Stimulated activated memory B cell treated with anti-CD40 and anti-IgM and Interleukin-4, amounts not matched to agents 10 μg/mL and 1 μg/mL and 100 μg/mL, for 72 hours (primary cell): ENCODE measurements at regions not wholly inside any gene's neighbourhood (a gene's known extent, or its start where the extent isn't known, plus 50 kb on each side); places are given as distances from the start of the nearest gene placed in this dataset.
"Not testable (repeated sequence)": the region's sequence is repeated elsewhere in the genome, so short reads cannot be mapped to it uniquely, and the experiment has no call there.

Experiments used
- ATAC-seq: fragments of 150-1000 bp; cut with Tn5 transposase; 2 replicates; pipeline ENCODE4 v1.10.0; 2021
- H3K27ac Mint-ChIP-seq: one replicate; pipeline ENCODE4 v1.8.0; 2022; ENCODE audit warnings: mild to moderate bottlenecking, mixed read lengths
- H3K27me3 Mint-ChIP-seq: one replicate; pipeline ENCODE4 v1.8.0; 2022; ENCODE audit warnings: mixed read lengths
- H3K36me3 Mint-ChIP-seq: one replicate; pipeline ENCODE4 v1.8.0; 2022; ENCODE audit warnings: mixed read lengths
- H3K4me1 Mint-ChIP-seq: one replicate; pipeline ENCODE4 v1.8.0; 2022; ENCODE audit warnings: mixed read lengths
- H3K4me3 Mint-ChIP-seq: one replicate; pipeline ENCODE4 v1.8.0; 2022; ENCODE audit warnings: mild to moderate bottlenecking, moderate library complexity, mixed read lengths
- H3K9me3 Mint-ChIP-seq: one replicate; pipeline ENCODE4 v1.8.0; 2022; ENCODE audit warnings: mixed read lengths

DNA sequence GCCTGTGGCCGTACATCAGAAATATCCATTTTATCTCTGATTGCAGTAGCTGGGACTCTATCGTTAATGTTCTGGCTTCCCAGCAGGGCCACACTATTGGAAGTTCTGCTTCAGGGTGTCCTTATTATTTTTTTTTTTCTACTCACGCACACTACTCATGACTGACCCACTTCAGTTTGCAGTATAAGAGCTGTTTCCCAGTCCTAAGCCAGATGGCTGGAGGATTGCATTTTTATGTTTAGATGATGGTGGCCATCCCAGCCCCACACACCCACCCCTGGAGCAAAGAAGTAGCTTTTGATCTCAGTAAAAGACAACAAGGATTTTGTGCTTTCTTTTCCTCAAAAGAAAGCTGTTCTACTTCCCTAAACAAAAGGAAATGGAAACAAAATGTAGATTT is 557.0 kb upstream of the GALNTL6 start:
- no peaks in the 10 kb centered on the region for H3K4me1 Mint-ChIP-seq

DNA sequence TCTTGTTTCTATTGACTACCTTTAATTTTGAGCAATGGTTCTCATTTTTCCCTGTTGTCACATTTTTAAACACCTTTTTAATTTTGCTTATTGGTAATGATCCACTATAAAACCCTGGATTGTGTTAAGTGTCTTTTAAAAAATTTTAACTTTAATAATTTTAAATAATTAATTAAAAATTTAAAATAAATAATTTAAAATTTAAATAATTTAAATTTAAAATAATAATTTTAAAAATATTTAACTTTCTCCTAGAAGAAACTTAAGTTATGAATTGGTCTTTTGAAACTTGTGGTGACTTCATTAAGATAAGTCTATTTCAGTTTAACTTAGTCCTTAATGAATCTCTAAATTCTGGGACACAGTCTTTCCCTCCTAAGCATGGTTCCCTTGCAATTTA is 566.3 kb upstream of the GALNTL6 start:
- Mint-ChIP-seq H3K27me3 (no peaks in the 10 kb centered on the region), H3K36me3 (no peaks in the 10 kb centered on the region), H3K9me3 (no peaks in the 10 kb centered on the region), H3K4me3 (no peak overlapping the region), H3K4me1 (no peaks in the 10 kb centered on the region), H3K27ac (no peak overlapping the region)
- ATAC-seq, result no peak

More for the DNA sequence above, 557.0 kb upstream of the GALNTL6 start:
- Mint-ChIP-seq H3K27ac (no peak overlapping the region), H3K4me3 (no peak overlapping the region), H3K27me3 (no peaks in the 10 kb centered on the region), H3K9me3 (peaks cover 6% of the 10 kb centered on the region), H3K36me3 (no peaks in the 10 kb centered on the region)
- no peak for ATAC-seq

DNA sequence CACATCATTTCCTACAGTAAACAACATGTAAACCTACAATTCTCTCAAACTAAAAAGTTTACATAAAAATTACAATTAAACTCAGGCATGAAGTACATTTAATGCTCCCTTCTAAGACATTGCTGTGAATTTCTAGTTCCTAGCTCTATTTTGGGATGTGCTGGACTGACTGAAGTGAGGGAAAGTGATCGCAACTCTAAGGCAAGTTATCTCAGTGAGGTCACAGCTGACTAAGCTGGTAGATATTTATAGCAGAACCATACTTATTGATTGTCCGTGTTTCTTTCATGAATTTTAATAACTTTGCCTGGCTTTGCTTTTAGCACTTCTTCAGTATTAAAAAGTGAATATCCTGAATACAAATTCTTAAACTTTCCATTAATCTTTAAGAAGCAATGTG is 570.4 kb upstream of the GALNTL6 start:
- H3K36me3 Mint-ChIP-seq, result no peaks in the 10 kb centered on the region
- H3K9me3 Mint-ChIP-seq, result no peaks in the 10 kb centered on the region
- no peak for ATAC-seq
- no peak overlapping the region for H3K4me3 Mint-ChIP-seq
- no peak overlapping the region for H3K27ac Mint-ChIP-seq
- no peaks in the 10 kb centered on the region for H3K27me3 Mint-ChIP-seq
- no peaks in the 10 kb centered on the region for H3K4me1 Mint-ChIP-seq

DNA sequence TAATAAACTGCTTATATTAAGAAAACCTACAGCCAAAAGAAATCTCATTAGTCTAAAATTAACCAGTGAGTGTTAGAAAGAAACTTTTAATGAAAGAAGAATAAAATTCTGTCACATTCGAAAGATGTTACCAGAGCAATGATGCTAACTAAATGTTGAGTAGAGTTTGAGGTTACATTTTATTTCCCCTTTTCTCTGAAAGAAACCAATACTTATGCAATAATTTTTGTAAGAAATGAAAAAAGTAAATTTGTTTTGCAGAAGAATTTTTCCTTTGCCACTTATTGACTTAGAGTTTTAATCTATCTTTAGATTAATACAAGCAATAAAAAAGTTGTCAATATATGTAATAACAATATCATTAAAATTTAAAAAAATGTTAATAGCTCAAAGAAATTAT is 574.0 kb upstream of the GALNTL6 start:
- no peaks in the 10 kb centered on the region for H3K4me1 Mint-ChIP-seq
- H3K27ac Mint-ChIP-seq, result no peak overlapping the region
- ATAC-seq, result no peak
- H3K27me3 Mint-ChIP-seq, result no peaks in the 10 kb centered on the region
- H3K9me3 Mint-ChIP-seq, result no peaks in the 10 kb centered on the region
- no peak overlapping the region for H3K4me3 Mint-ChIP-seq
- no peaks in the 10 kb centered on the region for H3K36me3 Mint-ChIP-seq

DNA sequence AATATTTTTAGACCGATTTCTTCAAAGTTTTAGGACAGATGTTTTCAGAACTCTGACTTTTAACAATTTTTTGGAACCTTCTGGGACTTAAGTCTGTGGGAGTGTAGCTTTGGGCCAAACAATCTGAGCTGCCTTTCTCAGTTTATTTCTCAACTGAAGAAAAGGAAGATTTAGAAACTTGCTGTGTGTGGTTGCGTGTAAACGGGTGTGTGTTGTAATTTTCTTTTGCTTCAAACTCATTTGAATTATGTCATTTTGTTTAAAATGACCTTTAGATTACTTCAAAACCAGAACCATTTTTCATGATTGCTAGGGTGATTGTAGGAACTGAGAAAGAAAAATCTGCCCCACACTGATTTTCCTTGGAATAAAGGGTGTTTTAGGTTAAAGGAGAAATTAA is 577.7 kb upstream of the GALNTL6 start:
- no peak for ATAC-seq
- Mint-ChIP-seq H3K4me3 (no peak overlapping the region), H3K4me1 (no peaks in the 10 kb centered on the region), H3K36me3 (no peaks in the 10 kb centered on the region), H3K27ac (no peak overlapping the region), H3K9me3 (no peaks in the 10 kb centered on the region), H3K27me3 (no peaks in the 10 kb centered on the region)

DNA sequence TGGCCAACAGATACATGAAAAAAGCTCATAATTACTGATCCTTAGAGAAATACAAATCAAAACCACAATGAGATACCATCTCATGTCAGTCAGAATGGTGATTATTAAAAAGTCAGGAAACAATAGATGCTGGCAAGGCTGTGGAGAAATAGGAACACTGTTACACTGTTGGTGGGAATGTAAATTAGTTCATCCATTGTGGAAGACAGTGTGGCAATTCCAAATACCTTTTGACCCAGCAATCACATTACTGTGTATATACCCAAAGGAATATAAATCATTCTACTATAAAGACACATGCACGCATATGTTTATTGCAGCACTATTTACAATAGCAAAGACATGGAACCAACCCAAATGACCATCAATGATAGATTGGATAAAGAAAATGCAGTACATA is 583.9 kb upstream of the GALNTL6 start:
- H3K27me3 Mint-ChIP-seq, ATAC-seq, H3K9me3 Mint-ChIP-seq, H3K36me3 Mint-ChIP-seq, H3K4me1 Mint-ChIP-seq, H3K4me3 Mint-ChIP-seq, H3K27ac Mint-ChIP-seq: not testable (repeated sequence)

DNA sequence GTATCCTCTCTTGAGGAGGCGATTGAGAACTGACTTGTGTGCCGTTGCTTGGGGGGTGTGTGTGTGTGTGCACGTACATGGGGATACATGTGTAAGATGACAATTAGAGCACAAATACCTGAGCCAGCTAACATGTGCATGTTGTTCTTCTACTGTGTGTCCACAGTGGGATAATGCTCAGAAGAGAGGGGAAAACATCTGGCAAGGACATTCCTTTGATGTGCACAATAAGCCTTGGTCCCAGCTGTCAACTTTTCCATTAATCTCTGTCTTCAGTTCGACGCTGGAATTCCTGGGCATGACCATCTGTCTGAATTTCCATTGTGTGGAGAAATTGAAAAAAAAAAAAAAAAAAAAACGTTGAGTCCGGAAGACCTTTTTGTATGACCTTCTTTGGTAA is 592.0 kb upstream of the GALNTL6 start:
- Mint-ChIP-seq H3K27ac (no peak overlapping the region), H3K27me3 (no peaks in the 10 kb centered on the region), H3K4me1 (no peaks in the 10 kb centered on the region), H3K36me3 (no peaks in the 10 kb centered on the region), H3K4me3 (no peak overlapping the region), H3K9me3 (no peaks in the 10 kb centered on the region)
- ATAC-seq, result no peak

DNA sequence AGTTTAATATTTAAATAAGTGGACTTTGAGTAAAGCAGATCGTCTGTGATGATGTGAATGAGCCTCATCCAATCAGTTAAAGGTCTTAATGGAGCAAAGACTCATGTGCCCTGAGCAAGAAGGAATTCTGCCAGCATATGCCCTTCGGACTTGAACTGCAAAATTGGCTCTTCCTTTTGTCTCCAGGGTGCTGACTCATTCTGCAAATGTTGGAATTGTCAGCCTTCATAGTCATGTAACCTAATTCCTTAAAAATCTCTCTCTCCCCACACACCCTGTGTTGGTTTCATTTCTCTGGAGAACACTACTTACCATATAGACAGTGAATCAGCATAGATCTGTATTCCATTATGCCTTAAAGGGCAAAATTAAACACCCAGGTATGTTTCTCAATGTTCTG is 609.8 kb upstream of the GALNTL6 start:
- H3K36me3 Mint-ChIP-seq, result no peaks in the 10 kb centered on the region
- H3K27ac Mint-ChIP-seq, result no peak overlapping the region
- H3K4me3 Mint-ChIP-seq, result no peak overlapping the region
- no peak for ATAC-seq
- H3K27me3 Mint-ChIP-seq, result no peaks in the 10 kb centered on the region
- no peaks in the 10 kb centered on the region for H3K4me1 Mint-ChIP-seq
- H3K9me3 Mint-ChIP-seq, result no peaks in the 10 kb centered on the region

DNA sequence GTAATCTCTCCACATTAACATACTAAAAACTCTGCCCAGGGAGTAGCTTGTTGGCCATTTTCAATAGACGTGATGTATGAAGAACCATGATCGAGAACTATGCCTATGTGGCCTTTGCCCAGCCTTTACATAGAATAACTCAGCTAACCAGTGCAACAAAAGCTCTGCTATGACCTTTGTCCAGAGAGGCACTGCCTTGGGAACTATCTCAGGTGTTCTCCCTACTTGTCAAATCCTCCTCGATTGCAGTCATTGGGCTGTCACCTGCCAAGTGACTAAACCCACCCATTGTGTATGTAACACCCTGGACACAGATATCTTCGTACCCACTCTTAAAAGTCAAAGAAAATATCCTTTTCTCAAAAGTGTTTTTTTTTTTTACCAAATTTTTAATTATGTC is 610.3 kb upstream of the GALNTL6 start:
- no peaks in the 10 kb centered on the region for H3K36me3 Mint-ChIP-seq
- H3K9me3 Mint-ChIP-seq, result no peaks in the 10 kb centered on the region
- no peaks in the 10 kb centered on the region for H3K4me1 Mint-ChIP-seq
- H3K27ac Mint-ChIP-seq, result no peak overlapping the region
- H3K4me3 Mint-ChIP-seq, result no peak overlapping the region
- H3K27me3 Mint-ChIP-seq, result no peaks in the 10 kb centered on the region
- ATAC-seq, result no peak

DNA sequence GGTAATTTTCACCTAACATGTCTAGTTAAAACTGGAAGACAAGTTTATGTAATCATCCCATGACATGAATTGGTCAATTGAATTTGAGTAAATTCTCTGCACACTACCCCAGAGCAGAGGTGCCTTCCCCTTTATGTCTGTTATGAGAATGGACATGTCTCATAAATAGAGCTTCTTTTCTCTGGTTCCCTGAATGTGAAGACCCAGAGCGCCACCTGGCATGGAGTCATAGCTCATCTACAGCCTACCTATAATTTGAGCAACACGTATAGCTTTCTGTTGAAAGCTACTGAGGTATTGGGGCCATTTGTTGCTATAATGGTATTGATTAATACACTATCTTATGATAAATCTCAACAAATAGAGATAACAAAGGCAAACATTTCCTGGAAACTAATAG is 626.5 kb upstream of the GALNTL6 start:
- H3K9me3 Mint-ChIP-seq, result peaks cover 5% of the 10 kb centered on the region
- H3K4me1 Mint-ChIP-seq, result no peaks in the 10 kb centered on the region
- H3K27me3 Mint-ChIP-seq, result no peaks in the 10 kb centered on the region
- ATAC-seq, result no peak
- no peaks in the 10 kb centered on the region for H3K36me3 Mint-ChIP-seq
- H3K27ac Mint-ChIP-seq, result no peak overlapping the region
- H3K4me3 Mint-ChIP-seq, result no peak overlapping the region

DNA sequence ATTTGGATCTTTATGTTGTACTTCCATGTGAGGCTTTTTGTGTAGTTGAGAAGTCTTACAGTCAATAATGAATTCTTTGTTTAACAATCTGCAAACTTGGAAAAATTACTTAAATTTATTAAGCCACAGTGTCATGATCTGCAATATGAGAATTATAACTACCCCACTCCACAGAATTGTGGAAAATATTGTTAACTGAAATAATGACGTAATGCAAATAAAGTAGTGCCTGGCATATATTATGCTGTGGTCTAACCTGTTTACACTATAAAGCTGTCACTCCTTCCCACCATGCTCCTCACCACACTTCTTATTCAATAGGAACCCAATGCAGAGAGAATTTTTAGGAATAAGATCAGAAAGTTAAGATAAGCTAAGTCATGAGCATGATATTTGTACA is 632.1 kb upstream of the GALNTL6 start:
- no peaks in the 10 kb centered on the region for H3K27me3 Mint-ChIP-seq
- H3K36me3 Mint-ChIP-seq, result no peaks in the 10 kb centered on the region
- no peak overlapping the region for H3K4me3 Mint-ChIP-seq
- no peak overlapping the region for H3K27ac Mint-ChIP-seq
- no peaks in the 10 kb centered on the region for H3K4me1 Mint-ChIP-seq
- ATAC-seq, result no peak
- no peaks in the 10 kb centered on the region for H3K9me3 Mint-ChIP-seq

DNA sequence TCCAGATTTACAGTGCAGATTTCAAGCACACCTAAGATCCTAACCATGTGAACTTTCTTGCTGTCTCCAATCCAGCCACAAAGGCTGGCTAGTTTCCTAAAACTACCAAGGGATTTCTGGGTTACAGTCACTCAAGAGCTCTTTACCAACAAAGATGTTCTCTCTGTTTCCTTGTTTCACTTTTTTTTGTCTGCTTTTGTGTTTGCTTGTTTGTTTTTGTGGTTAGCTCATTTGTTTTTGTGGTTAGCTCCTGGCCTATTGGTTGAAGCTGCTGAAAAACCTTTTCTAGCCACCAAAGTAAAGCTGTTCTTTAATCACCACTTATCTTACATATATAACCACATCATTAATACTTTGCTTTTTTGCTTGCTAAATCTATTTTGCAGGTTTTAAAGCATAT is 642.5 kb upstream of the GALNTL6 start:
- Mint-ChIP-seq H3K36me3 (no peaks in the 10 kb centered on the region), H3K9me3 (peaks cover 3% of the 10 kb centered on the region), H3K27ac (no peak overlapping the region), H3K4me1 (no peaks in the 10 kb centered on the region), H3K4me3 (no peak overlapping the region), H3K27me3 (no peaks in the 10 kb centered on the region)
- ATAC-seq, result no peak

DNA sequence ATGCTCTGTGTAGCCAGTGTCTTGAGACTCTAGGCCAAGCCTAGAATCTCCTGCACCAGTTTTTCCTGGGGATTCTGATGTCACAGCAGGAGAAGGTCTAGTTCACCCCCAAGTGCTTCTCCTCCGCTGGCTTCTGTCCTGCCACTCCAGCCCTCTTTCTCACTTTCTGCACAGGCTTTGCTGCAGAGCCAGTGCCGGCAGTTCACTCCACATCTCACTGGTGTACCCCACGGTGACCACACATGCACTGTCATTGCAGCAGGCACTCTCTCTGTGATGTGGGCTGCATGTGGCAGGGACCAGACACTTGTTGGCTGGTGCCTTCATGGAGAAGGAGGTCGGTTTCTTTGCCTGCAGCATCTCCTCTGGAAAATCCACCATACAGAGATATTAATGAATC is 643.8 kb upstream of the GALNTL6 start:
- H3K36me3 Mint-ChIP-seq, result no peaks in the 10 kb centered on the region
- no peaks in the 10 kb centered on the region for H3K4me1 Mint-ChIP-seq
- H3K4me3 Mint-ChIP-seq, result no peak overlapping the region
- no peak overlapping the region for H3K27ac Mint-ChIP-seq
- H3K27me3 Mint-ChIP-seq, result no peaks in the 10 kb centered on the region
- peak; percentile 43 for ATAC-seq
- peaks cover 3% of the 10 kb centered on the region for H3K9me3 Mint-ChIP-seq

DNA sequence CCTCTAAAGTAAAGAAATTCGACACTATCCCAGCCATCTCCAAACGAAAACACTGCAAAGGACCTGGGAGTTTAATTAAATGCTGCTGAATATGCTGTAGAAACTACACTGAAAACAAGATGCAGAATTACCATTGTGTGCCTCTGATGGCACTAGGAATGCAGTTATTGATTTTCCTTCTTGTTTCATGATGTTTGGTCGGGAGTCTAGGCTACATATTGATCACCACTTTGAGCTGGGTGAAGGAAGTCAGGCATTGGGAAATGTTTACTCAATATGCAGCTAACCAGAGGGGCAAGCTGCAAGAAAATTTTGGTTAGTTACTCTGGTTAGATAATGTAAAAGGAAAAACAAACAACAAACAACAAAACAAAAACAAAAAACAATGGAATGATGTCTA is 650.7 kb upstream of the GALNTL6 start:
- Mint-ChIP-seq H3K36me3 (no peaks in the 10 kb centered on the region), H3K9me3 (no peaks in the 10 kb centered on the region), H3K4me1 (no peaks in the 10 kb centered on the region), H3K27me3 (no peaks in the 10 kb centered on the region), H3K4me3 (no peak overlapping the region), H3K27ac (no peak overlapping the region)
- no peak for ATAC-seq

DNA sequence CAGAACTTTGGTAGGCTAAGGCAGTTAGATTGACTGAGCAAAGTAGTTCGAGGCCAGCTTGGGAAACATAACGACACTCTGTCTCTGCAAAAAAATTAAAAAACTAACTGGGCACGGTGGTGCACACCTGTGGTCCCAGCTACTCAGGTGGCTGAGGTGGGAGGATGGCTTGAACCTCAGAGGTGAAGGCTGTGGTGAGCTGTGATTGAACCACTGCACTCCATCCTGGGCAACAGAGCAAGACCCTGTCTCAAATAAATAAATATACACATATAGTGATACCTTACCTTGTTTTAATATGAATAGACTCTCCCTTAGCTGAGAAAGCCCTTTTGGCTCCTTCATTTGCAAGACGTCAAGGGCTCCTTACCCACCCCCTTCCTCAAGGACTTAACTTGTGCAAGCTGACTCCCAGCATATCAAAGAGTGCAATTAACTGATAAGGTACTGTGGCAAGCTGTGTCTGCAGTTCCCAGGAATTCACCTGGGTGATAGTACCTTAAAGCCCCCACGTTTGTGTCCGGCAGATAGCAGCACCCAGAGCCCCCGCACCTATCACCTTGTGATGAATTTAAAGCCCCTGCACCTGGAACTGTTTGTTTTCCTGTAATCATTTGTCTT is 655.6 kb upstream of the GALNTL6 start:
- ATAC-seq, result no peak
- Mint-ChIP-seq H3K9me3 (no peaks in the 10 kb centered on the region), H3K36me3 (no peaks in the 10 kb centered on the region), H3K4me1 (no peaks in the 10 kb centered on the region), H3K27me3 (no peaks in the 10 kb centered on the region), H3K27ac (no peak overlapping the region), H3K4me3 (no peak overlapping the region)

DNA sequence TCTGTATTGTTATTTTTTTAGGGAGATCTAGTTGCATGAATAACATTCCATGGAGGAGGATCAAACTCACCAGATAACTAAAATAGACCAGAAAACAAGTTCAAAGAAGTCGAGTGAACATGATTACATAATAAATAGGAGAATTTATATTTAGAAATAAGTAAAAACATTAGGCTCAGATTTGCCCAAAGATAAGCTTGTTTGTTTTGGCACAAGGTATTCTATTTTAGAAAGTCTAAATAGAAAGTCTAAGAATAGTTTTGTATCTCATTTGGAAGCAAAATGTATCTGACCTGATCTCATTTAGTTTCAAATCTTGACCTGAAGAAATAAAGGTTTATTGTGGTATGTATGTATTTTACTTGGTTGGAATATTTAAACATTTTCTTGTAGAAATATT is 670.6 kb upstream of the GALNTL6 start:
- Mint-ChIP-seq H3K27ac (no peak overlapping the region), H3K36me3 (no peaks in the 10 kb centered on the region), H3K4me1 (no peaks in the 10 kb centered on the region), H3K9me3 (no peaks in the 10 kb centered on the region), H3K4me3 (no peak overlapping the region), H3K27me3 (no peaks in the 10 kb centered on the region)
- ATAC-seq, result no peak

DNA sequence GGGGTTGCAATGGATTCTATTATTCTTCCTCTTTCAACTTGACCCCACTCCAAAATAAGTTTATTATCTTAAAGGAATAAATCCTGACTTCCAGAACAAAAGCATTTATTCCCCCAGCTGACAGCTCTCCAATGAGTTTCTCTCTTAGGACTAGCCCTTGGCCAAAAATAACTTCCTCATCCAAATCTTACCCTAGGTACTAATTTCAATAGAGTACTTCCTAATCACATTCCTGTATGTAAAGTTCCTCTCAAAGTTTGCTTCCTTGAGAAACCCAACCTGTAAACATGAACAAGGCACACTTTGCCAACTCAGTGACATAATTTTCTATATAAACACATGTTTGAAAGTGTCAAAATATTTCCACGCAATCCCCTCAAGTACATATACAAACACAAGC is 671.2 kb upstream of the GALNTL6 start:
- H3K9me3 Mint-ChIP-seq, result no peaks in the 10 kb centered on the region
- H3K36me3 Mint-ChIP-seq, result no peaks in the 10 kb centered on the region
- no peak overlapping the region for H3K4me3 Mint-ChIP-seq
- H3K4me1 Mint-ChIP-seq, result no peaks in the 10 kb centered on the region
- H3K27ac Mint-ChIP-seq, result no peak overlapping the region
- ATAC-seq, result no peak
- no peaks in the 10 kb centered on the region for H3K27me3 Mint-ChIP-seq
